ENCODE measurements at regions not wholly inside any gene's neighbourhood (a gene's known extent, or its start where the extent isn't known, plus 50 kb on each side); places are given as distances from the start of the nearest gene placed in this dataset.

DNA sequence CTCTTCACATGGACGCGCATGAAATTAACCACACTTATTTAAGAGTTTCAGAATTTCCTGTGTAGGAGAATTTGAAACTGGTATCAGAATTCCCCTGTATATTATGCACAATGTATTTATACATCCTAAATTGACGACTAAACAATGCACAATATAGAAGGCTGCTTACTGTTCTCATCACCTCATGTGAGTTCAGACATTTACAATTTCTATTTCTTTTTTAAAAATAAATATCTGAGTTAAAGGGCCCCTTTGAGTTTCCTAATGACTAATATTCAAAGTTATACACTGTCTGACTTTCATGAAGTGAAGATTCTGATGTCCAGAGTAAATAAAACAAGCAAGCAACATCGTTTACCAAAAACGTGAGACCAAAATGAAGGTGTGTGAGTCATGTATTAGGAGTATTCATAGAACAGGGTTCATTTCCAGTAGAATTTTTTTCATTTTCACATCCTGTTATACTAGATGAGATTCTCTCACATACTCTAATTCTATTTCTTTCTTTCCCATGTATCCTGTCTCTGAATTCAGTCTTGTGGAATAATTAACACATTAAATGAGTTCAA, 406.2 kb downstream of the NUP35 start:
- ChIA-PET POLR2A (no interaction called here), CTCF (ENCODE audit: low intra/inter-chr PET ratio) (no interaction called here)
- intact Hi-C loops (cut with micrococcal nuclease) (no loop called here), in situ Hi-C loops (cut with MboI) (no loop called here)
- WGBS (ENCODE audit: insufficient coverage, low coverage, missing lambda C conversion rate): 3% methylated on average over 5 of the region's 5 CpGs
- no peak for ATAC-seq
- FAIRE-seq: no peak
- BruUV-seq (replicated peaks): no TSS peak
- Histone ChIP-seq H3K27me3 (ENCODE audit: control insufficient read depth in 2 of 2, insufficient read depth in 2 of 2, low read length in 2 of 2) (no peaks in the 10 kb centered on the region), H3K9me3 (replicated peaks; ENCODE audit: control insufficient read depth, insufficient read depth, low read depth, low read length) (0 out of 2 replicates have a peak, but pooled peaks cover 2% of the 10 kb centered on the region), H3K9ac (ENCODE audit: insufficient read depth in 1 of 2, low read depth in 2 of 2, low read length in 2 of 2) (no peak overlapping the region), H3K4me1 (replicated peaks in 1 of 2; ENCODE audit: control insufficient read depth in 2 of 2, insufficient read depth in 2 of 2, low read length in 2 of 2) (no peaks in the 10 kb centered on the region), H2AFZ (ENCODE audit: low read depth, low read length) (no peak overlapping the region), H3K4me3 (no peak overlapping the region), H4K20me1 (replicated peaks; ENCODE audit: control insufficient read depth, insufficient read depth, low read length) (no peaks in the 10 kb centered on the region), H3K27ac (ENCODE audit: extremely low read depth, low read depth, low read length) (no peak overlapping the region), H3K79me2 (ENCODE audit: control insufficient read depth, insufficient read depth, low read length) (no peaks in the 10 kb centered on the region), H3K36me3 (ENCODE audit: control insufficient read depth, insufficient read depth, low read length) (no peaks in the 10 kb centered on the region), H3K4me2 (ENCODE audit: insufficient read depth, low read length) (no peak overlapping the region), H3K9me1 (ENCODE audit: control insufficient read depth, insufficient read depth, low read length) (no peaks in the 10 kb centered on the region)
- no peak for DNase-seq (ENCODE audit: extremely low read depth in 1 of 4, low spot score in 3 of 4)
- TF ChIP-seq ZFP1 (CRISPR knock-in tag; IDR thresholded peaks at IDR 0.05) (no peak), MEIS2 (IDR thresholded peaks at IDR 0.05; ENCODE audit: partially characterized antibody) (no peak), ZBTB8A (IDR thresholded peaks at IDR 0.05; ENCODE audit: partially characterized antibody) (no peak), BMI1 (IDR thresholded peaks at IDR 0.05; ENCODE audit: low read length) (no peak), THRB (CRISPR knock-in tag; conservative IDR thresholded peaks at IDR 0.05) (no peak), THRAP3 (IDR thresholded peaks at IDR 0.05; ENCODE audit: borderline replicate concordance) (no peak), SMARCE1 (IDR thresholded peaks at IDR 0.05) (no peak), HDAC8 (tag; IDR thresholded peaks at IDR 0.05) (no peak), ZC3H11A (IDR thresholded peaks at IDR 0.05; ENCODE audit: low read depth, low read length) (no peak)
- TF ChIP-seq, protein P1, sequence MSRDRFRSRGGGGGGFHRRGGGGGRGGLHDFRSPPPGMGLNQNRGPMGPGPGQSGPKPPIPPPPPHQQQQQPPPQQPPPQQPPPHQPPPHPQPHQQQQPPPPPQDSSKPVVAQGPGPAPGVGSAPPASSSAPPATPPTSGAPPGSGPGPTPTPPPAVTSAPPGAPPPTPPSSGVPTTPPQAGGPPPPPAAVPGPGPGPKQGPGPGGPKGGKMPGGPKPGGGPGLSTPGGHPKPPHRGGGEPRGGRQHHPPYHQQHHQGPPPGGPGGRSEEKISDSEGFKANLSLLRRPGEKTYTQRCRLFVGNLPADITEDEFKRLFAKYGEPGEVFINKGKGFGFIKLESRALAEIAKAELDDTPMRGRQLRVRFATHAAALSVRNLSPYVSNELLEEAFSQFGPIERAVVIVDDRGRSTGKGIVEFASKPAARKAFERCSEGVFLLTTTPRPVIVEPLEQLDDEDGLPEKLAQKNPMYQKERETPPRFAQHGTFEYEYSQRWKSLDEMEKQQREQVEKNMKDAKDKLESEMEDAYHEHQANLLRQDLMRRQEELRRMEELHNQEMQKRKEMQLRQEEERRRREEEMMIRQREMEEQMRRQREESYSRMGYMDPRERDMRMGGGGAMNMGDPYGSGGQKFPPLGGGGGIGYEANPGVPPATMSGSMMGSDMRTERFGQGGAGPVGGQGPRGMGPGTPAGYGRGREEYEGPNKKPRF (IDR thresholded peaks at IDR 0.05; ENCODE audit: low read depth, low read length): no peak
- TF ChIP-seq, protein P2, sequence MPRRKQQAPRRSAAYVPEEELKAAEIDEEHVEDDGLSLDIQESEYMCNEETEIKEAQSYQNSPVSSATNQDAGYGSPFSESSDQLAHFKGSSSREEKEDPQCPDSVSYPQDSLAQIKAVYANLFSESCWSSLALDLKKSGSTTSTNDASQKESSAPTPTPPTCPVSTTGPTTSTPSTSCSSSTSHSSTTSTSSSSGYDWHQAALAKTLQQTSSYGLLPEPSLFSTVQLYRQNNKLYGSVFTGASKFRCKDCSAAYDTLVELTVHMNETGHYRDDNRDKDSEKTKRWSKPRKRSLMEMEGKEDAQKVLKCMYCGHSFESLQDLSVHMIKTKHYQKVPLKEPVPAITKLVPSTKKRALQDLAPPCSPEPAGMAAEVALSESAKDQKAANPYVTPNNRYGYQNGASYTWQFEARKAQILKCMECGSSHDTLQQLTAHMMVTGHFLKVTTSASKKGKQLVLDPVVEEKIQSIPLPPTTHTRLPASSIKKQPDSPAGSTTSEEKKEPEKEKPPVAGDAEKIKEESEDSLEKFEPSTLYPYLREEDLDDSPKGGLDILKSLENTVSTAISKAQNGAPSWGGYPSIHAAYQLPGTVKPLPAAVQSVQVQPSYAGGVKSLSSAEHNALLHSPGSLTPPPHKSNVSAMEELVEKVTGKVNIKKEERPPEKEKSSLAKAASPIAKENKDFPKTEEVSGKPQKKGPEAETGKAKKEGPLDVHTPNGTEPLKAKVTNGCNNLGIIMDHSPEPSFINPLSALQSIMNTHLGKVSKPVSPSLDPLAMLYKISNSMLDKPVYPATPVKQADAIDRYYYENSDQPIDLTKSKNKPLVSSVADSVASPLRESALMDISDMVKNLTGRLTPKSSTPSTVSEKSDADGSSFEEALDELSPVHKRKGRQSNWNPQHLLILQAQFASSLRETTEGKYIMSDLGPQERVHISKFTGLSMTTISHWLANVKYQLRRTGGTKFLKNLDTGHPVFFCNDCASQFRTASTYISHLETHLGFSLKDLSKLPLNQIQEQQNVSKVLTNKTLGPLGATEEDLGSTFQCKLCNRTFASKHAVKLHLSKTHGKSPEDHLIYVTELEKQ (CRISPR knock-in tag; IDR thresholded peaks at IDR 0.05): no peak
- TF ChIP-seq, protein P3, sequence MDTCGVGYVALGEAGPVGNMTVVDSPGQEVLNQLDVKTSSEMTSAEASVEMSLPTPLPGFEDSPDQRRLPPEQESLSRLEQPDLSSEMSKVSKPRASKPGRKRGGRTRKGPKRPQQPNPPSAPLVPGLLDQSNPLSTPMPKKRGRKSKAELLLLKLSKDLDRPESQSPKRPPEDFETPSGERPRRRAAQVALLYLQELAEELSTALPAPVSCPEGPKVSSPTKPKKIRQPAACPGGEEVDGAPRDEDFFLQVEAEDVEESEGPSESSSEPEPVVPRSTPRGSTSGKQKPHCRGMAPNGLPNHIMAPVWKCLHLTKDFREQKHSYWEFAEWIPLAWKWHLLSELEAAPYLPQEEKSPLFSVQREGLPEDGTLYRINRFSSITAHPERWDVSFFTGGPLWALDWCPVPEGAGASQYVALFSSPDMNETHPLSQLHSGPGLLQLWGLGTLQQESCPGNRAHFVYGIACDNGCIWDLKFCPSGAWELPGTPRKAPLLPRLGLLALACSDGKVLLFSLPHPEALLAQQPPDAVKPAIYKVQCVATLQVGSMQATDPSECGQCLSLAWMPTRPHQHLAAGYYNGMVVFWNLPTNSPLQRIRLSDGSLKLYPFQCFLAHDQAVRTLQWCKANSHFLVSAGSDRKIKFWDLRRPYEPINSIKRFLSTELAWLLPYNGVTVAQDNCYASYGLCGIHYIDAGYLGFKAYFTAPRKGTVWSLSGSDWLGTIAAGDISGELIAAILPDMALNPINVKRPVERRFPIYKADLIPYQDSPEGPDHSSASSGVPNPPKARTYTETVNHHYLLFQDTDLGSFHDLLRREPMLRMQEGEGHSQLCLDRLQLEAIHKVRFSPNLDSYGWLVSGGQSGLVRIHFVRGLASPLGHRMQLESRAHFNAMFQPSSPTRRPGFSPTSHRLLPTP (IDR thresholded peaks at IDR 0.05; ENCODE audit: borderline replicate concordance, extremely low read depth, insufficient read length): no peak
